Stomach (tissue), 4 donors: ENCODE measurements at regions not wholly inside any gene's neighbourhood (a gene's known extent, or its start where the extent isn't known, plus 50 kb on each side); places are given as distances from the start of the nearest gene placed in this dataset.

ENCODE experiments used
- CTCF ChIP-seq, 7 experiments: fragments of 450-650 bp in 4 of 7; fragments of 200-600 bp in 3 of 7; sonication (generic) in 3 of 7; IDR thresholded peaks; one replicate each; pipeline ENCODE4 v1.5.1; 2016 to 2019; ENCODE audit warnings: antibody characterized with exemption in 7 of 7, control low read depth in 2 of 7, mild to moderate bottlenecking in 1 of 7
- EP300 ChIP-seq: sonication (generic); formaldehyde crosslinking; IDR thresholded peaks from one replicate; pipeline ENCODE4 v1.6.1; 2017; ENCODE audit warnings: antibody characterized with exemption
- POLR2A ChIP-seq, 4 donors: fragments of 450-650 bp; IDR thresholded peaks; one replicate each; pipeline ENCODE4 v1.6.1; 2016; ENCODE audit warnings: antibody characterized with exemption in 4 of 4, control low read depth in 2 of 4, mild to moderate bottlenecking in 1 of 4, moderate library complexity in 1 of 4
- POLR2AphosphoS5 ChIP-seq, 3 donors: sonication (generic); formaldehyde crosslinking; IDR thresholded peaks; one replicate each; pipeline ENCODE4 v1.6.1; 2016; ENCODE audit warnings: antibody characterized with exemption in 3 of 3

DNA sequence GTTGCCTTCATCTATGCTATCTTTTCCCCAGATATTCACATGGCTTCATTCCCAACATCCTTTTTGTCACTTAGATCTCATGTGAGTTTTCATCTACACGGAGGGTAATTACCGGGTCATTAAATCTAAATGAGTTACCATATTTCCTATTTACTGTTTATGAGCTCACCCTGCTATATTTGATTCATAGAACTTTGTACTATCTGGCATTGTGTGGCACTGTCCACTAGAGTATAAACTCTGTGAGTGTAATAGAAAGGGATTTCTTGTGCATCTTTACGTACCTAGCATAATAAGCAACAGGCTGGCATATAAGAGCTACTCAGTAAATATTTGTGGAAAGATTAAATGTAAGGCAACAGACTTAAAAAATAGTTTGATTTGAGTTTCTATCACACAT is 86.1 kb upstream of the LMO3 start:
- no peak for TF ChIP-seq CTCF (IDR thresholded peaks at IDR 0.05)
- TF ChIP-seq POLR2A (IDR thresholded peaks at IDR 0.05) = no peak
- TF ChIP-seq EP300 = no peak
- no peak for TF ChIP-seq POLR2AphosphoS5 (IDR thresholded peaks at IDR 0.05)
